Ishikawa (cell line): ENCODE measurements at regions not wholly inside any gene's neighbourhood (a gene's known extent, or its start where the extent isn't known, plus 50 kb on each side); places are given as distances from the start of the nearest gene placed in this dataset.

ENCODE experiments used
- CEBPB ChIP-seq: IDR thresholded peaks from 2 replicates; pipeline ENCODE4 v1.6.1; 2012
- CREB1 ChIP-seq: IDR thresholded peaks from 2 replicates; pipeline ENCODE4 v1.6.1; 2012; ENCODE audit warnings: low read depth
- EGR1 ChIP-seq: IDR thresholded peaks from 2 replicates; pipeline ENCODE4 v1.6.1; 2012
- EP300 ChIP-seq: IDR thresholded peaks from 2 replicates; pipeline ENCODE4 v1.6.1; 2012; ENCODE audit warnings: borderline replicate concordance
- FOXM1 ChIP-seq: IDR thresholded peaks from 2 replicates; pipeline ENCODE4 v1.6.1; 2012; ENCODE audit warnings: low read depth, borderline replicate concordance
- MAX ChIP-seq: IDR thresholded peaks from 2 replicates; pipeline ENCODE4 v1.6.1; 2012
- NFIC ChIP-seq: IDR thresholded peaks from 2 replicates; pipeline ENCODE4 v1.6.1; 2012
- RAD21 ChIP-seq: IDR thresholded peaks from 2 replicates; pipeline ENCODE4 v1.6.1; 2012; ENCODE audit warnings: low read depth
- REST ChIP-seq: IDR thresholded peaks from 2 replicates; pipeline ENCODE4 v1.6.1; 2012; ENCODE audit warnings: low read depth, mild to moderate bottlenecking
- TAF1 ChIP-seq: IDR thresholded peaks from 2 replicates; pipeline ENCODE4 v1.6.1; 2012; ENCODE audit warnings: low read depth, mild to moderate bottlenecking
- TCF12 ChIP-seq: IDR thresholded peaks from 2 replicates; pipeline ENCODE4 v1.6.1; 2012; ENCODE audit warnings: low read depth
- TEAD4 ChIP-seq: IDR thresholded peaks from 2 replicates; pipeline ENCODE4 v1.6.1; 2012
- USF1 ChIP-seq: IDR thresholded peaks from 2 replicates; pipeline ENCODE4 v1.6.1; 2012
- YY1 ChIP-seq: IDR thresholded peaks from 2 replicates; pipeline ENCODE4 v1.6.1; 2012; ENCODE audit warnings: low read depth
- ZBTB7A ChIP-seq: IDR thresholded peaks from 2 replicates; pipeline ENCODE4 v1.6.1; 2012; ENCODE audit warnings: low read depth

GRCh38 chr4:125159001-125159400 is 155.8 kb upstream of the FAT4 start:
- no peak for TF ChIP-seq USF1
- no peak for TF ChIP-seq RAD21
- TF ChIP-seq FOXM1 = no peak
- TF ChIP-seq NFIC = no peak
- TF ChIP-seq YY1 = no peak
- no peak for TF ChIP-seq TAF1
- TF ChIP-seq CREB1 = no peak
- TF ChIP-seq CEBPB = no peak
- no peak for TF ChIP-seq EP300
- no peak for TF ChIP-seq MAX
- no peak for TF ChIP-seq TEAD4
- no peak for TF ChIP-seq TCF12
- no peak for TF ChIP-seq ZBTB7A
- TF ChIP-seq REST = no peak
- no peak for TF ChIP-seq EGR1

GRCh38 chr4:125155251-125155650 is 159.5 kb upstream of the FAT4 start:
- no peak for TF ChIP-seq MAX
- no peak for TF ChIP-seq USF1
- no peak for TF ChIP-seq FOXM1
- TF ChIP-seq TEAD4 = no peak
- TF ChIP-seq EP300 = no peak
- TF ChIP-seq ZBTB7A = no peak
- TF ChIP-seq CREB1 = no peak
- no peak for TF ChIP-seq TCF12
- TF ChIP-seq REST = no peak

- TF ChIP-seq CEBPB (no peak), RAD21 (no peak), USF1 (no peak), TCF12 (no peak), TAF1 (no peak), MAX (no peak), FOXM1 (no peak), ZBTB7A (no peak), TEAD4 (no peak), CREB1 (no peak), REST (no peak), EP300 (no peak), NFIC (no peak), EGR1 (no peak), YY1 (no peak)
Observed at GRCh38 chr4:125140966-125141495, 173.7 kb upstream of the FAT4 start.

GRCh38 chr4:125135652-125136051 is 179.1 kb upstream of the FAT4 start:
- TF ChIP-seq TAF1 = no peak
- TF ChIP-seq ZBTB7A = no peak
- no peak for TF ChIP-seq CREB1
- TF ChIP-seq MAX = no peak
- TF ChIP-seq TEAD4 = no peak
- TF ChIP-seq FOXM1 = no peak
- TF ChIP-seq EGR1 = no peak
- no peak for TF ChIP-seq EP300
- no peak for TF ChIP-seq USF1
- TF ChIP-seq TCF12 = no peak
- TF ChIP-seq RAD21 = no peak
- no peak for TF ChIP-seq CEBPB
- TF ChIP-seq NFIC = no peak
- TF ChIP-seq REST = no peak
- TF ChIP-seq YY1 = no peak
